ENCODE measurements at regions not wholly inside any gene's neighbourhood (a gene's known extent, or its start where the extent isn't known, plus 50 kb on each side); places are given as distances from the start of the nearest gene placed in this dataset.
"Not testable (repeated sequence)": the region's sequence is repeated elsewhere in the genome, so short reads cannot be mapped to it uniquely, and the experiment has no call there.

- DNase-seq (ENCODE audit: low read depth), result no peak
Observed at GRCh38 chr6:43934803-43935602, 165.0 kb downstream of the VEGFA start.

DNA sequence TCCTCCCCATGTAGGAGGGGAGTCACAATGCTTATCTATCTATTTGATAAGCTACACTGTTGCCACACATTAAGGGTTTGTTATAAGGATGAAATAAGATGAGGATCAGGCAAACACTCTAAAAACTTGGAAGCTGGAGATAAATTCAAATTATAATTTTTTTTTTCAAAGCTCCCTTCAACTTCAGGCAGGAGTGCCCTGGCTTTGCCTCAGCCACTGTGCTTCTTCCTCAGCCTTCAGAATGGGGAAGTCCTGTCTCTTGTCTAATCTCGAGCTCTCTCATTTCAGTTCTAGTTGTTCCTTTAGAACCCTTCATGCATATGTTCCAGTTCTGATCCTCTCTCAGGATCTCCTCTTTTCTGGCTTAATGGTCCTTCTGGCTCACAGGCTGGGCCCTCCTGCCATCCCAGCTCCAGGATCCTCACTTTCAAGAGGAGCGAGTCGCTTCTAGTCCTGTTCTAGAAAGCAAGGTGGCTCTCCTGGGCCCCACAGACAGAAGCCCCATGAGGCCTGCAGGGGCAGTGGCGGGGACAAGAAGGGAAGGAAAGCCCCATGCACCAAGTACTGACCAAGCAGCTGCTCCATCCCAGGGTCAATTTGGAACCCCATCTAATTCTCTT, 164.3 kb downstream of the VEGFA start:
- no peak for DNase-seq (ENCODE audit: low read depth)

- DNase-seq (ENCODE audit: low read depth), result no peak
Observed at GRCh38 chr6:43933148-43933885, 163.3 kb downstream of the VEGFA start.

DNA sequence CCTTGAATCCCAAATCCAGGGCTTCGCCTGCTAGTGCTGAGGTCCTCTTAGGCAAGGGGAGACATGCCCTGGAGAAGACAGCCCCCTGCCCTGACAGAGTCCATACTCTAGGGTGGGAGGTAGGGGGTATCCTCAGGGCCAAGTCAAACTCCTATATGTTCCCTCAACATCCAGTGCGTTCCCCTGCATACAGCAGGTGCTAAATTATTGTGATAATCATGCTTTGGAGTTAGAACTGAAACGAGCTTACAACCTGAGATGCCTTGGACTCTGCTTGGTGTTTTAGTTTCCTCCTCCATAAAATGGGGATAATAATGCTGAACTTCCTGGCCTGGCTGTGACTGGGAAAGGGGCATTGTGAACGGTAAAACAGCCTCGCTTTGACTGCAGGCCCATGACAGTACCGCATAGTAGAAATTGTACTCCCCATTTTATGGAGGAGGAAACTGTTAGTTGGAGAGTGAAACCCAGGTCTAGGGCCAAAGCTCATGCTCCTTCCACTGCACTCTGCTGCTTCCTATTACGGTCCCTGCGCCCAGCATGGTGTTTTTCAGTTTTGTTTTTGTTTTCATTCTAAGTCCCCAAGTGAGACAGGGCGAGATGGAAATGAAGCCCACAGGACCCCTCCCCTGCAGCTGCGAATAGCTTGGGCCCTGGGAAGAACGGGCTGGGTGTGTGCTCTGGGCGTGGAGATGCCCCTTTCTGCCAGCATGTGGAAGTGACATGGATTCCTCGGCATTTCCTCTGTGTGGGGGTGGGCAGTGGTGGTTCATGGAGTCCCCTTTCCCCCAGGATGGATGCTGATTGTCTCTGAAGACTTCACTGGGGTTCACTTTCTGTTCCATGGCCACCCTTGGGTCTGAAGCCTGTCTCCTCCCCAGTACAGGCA, 162.5 kb downstream of the VEGFA start:
- DNase-seq (ENCODE audit: low read depth), result no peak

DNA sequence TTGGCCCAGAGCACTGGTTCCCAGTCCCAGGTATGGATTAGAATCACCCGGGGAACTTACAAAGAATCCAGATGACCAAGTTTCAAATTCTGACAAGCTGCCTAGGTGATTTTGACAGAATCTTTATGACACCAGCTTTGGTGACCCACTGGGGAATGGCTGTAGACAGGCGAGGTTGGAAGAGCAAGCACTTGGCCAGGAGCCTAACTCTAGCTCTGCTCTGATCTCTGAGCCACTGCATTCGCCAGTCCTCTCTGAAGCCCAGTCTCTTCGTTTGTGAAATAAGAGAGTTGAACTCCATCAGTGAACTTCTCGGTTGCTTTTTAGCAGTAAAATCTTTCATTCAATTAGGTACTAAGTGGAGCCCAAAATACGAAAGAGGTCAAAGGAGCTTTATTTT, 161.2 kb downstream of the VEGFA start:
- DNase-seq (ENCODE audit: low read depth), result no peak

GRCh38 chr6:43930440-43931154, 160.6 kb downstream of the VEGFA start:
- no peak for DNase-seq (ENCODE audit: low read depth)

DNA sequence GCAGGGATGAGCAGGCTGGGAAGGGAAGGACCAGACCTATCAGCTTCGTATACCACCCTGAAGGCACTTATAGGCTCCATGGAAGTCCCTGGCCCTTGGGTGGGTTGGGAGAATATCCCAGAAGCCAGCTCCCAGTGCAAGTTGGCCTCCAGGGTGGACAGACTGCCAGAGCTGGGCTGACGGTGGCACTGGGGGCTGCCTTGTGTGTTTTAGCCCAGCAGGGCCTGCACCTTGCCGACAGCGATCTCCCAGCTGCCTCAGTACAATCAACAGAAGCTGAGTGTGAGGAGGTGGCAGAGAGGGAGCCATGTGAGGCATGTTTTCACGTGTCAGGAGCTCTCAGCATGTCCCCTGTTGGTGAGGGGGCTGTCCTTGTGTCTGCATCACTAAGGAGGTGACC, 159.5 kb downstream of the VEGFA start:
- DNase-seq (ENCODE audit: low read depth), result no peak

GRCh38 chr6:43927532-43928210, 157.7 kb downstream of the VEGFA start:
- DNase-seq (ENCODE audit: low read depth), result no peak

GRCh38 chr6:43926634-43927531, 156.9 kb downstream of the VEGFA start:
- peak; percentile 85 for DNase-seq (ENCODE audit: low read depth)

DNA sequence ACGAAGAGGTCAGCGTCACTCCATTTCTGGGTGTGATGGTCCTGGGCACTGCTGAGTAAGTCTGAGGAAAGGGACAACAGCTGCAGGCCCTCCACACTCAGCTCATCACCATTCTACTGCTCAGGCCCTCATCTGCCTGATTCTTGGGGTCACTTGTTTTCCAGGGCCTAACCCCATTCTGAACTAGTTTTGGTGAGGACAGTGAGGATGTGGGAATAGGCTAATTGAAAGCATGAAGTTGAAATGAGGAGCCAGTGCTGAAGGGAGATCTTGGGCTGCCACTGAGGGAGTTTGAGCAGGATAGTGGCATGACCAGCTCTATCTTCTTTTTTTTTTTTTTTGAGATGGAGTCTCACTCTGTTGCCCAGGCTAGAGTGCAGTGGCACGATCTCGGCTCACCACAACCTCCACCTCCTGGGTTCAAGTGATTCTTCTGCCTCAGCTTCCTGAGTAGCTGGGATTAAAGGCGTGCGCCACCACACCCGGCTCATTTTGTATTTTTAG, 155.7 kb downstream of the VEGFA start:
- not testable (repeated sequence) for DNase-seq (ENCODE audit: low read depth)

GRCh38 chr6:43924222-43924702, 154.3 kb downstream of the VEGFA start:
- no peak for DNase-seq (ENCODE audit: low read depth)

- no peak for DNase-seq (ENCODE audit: low read depth)
Observed at GRCh38 chr6:43923376-43924221, 153.6 kb downstream of the VEGFA start.

- no peak for DNase-seq (ENCODE audit: low read depth)
Observed at GRCh38 chr6:43922426-43923375, 152.7 kb downstream of the VEGFA start.

- no peak for DNase-seq (ENCODE audit: low read depth)
Observed at GRCh38 chr6:43921548-43922425, 151.8 kb downstream of the VEGFA start.

DNA sequence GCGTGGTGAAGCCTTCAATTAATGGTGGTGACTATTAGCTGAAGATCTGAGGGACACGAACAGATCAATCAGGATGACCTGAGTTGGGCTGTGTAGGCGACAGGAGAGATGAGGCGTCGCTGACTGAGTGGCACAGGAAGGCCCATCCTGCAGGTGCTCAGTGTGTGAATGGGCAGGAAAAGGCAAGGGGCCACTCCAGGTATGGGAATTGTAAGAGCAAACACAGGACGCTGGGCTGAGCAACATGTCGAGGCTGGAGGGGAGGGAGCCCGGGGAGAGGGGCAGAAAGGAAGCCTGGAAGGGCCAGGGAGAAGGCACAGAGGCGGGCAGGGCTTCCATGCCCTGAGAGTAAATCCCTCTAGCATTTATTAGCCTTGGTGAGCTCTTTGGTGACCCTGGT, 151.0 kb downstream of the VEGFA start:
- DNase-seq (ENCODE audit: low read depth), result no peak

- DNase-seq (ENCODE audit: low read depth), result no peak
Observed at GRCh38 chr6:43919774-43920173, 149.8 kb downstream of the VEGFA start.

Data from GM04503 (cell line).